Panc1 (cell line): ENCODE measurements at regions not wholly inside any gene's neighbourhood (a gene's known extent, or its start where the extent isn't known, plus 50 kb on each side); places are given as distances from the start of the nearest gene placed in this dataset.
A peak's percentile ranks its signal among the peaks of the same experiment; 100 is the strongest.

Source experiments
- ATAC-seq: fragments of 200-7000 bp; cut with Tn5 transposase; 2 replicates; pipeline ENCODE4 v1.9.1; 2020; ENCODE audit warnings: mild to moderate bottlenecking, moderate library complexity
- BruUV-seq: library from RNA; stranded (reverse); fragments of 400-500 nt; replicated peaks from 2 replicates; lab custom pipeline; 2021; lab: Mats Ljungman, UMichigan
- CTCF ChIA-PET: fragments of 300-600 bp; sonication (Branson Sonifier 250); formaldehyde crosslinking; loops from one replicate; lab custom pipeline; 2022; ENCODE audit warnings: antibody characterized with exemption; lab: Charles Lee
- POLR2A ChIA-PET: fragments of 300-600 bp; sonication (Branson Sonifier 250); formaldehyde crosslinking; loops from one replicate; lab custom pipeline; 2022; ENCODE audit warnings: antibody characterized with exemption; lab: Charles Lee
- DNase-seq: peaks from one replicate; pipeline ENCODE4 v3.0.0-alpha.2; 2010; ENCODE audit warnings: low read depth, low spot score
- H3K27ac ChIP-seq: 2 replicates; pipeline ENCODE4 v1.5.1; 2011; ENCODE audit warnings: mild to moderate bottlenecking, low read length, inconsistent platforms
- H3K27me3 ChIP-seq: fragments of 200-500 bp; sonication (Bioruptor generic); 2 replicates; pipeline ENCODE4 v1.6.0; 2014; ENCODE audit warnings: low read length, inconsistent platforms; ENCODE audit not compliant: control insufficient read depth, insufficient read depth
- H3K36me3 ChIP-seq: fragments of 200-500 bp; sonication (Bioruptor generic); 2 replicates; pipeline ENCODE4 v1.5.1; 2014; ENCODE audit warnings: inconsistent platforms, mild to moderate bottlenecking, low read length, moderate library complexity; ENCODE audit not compliant: control insufficient read depth, insufficient read depth
- H3K4me1 ChIP-seq: 2 replicates; pipeline ENCODE4 v1.5.1; 2011; ENCODE audit warnings: inconsistent platforms, mild to moderate bottlenecking, low read length, moderate library complexity; ENCODE audit not compliant: control insufficient read depth, insufficient read depth
- H3K4me3 ChIP-seq, 2 experiments: 2 replicates each; pipeline ENCODE4 v1.5.1; 2011 to 2012; ENCODE audit warnings: low read depth in 2 of 2, low read length in 2 of 2, mild to moderate bottlenecking in 2 of 2, inconsistent platforms in 1 of 2, moderate library complexity in 1 of 2
- H3K9me3 ChIP-seq: fragments of 200-500 bp; sonication (Bioruptor generic); 2 replicates; pipeline ENCODE4 v1.5.1; 2014; ENCODE audit warnings: low read depth, mild to moderate bottlenecking, inconsistent platforms, low read length, moderate library complexity; ENCODE audit not compliant: control insufficient read depth, insufficient read depth
- CTCF ChIP-seq: fragments of 450-650 bp; IDR thresholded peaks from 2 replicates; pipeline ENCODE4 v1.5.1; 2017; ENCODE audit warnings: mild to moderate bottlenecking
- POLR2AphosphoS5 ChIP-seq: IDR thresholded peaks from 2 replicates; pipeline ENCODE4 v1.6.1; 2012; ENCODE audit warnings: mild to moderate bottlenecking, low read depth, low read length, moderate library complexity
- REST ChIP-seq, 2 experiments: IDR thresholded peaks; 2 replicates each; pipeline ENCODE4 v1.6.1; 2011 to 2012; ENCODE audit warnings: low read depth in 2 of 2, control low read depth in 1 of 2, low read length in 1 of 2, mild to moderate bottlenecking in 1 of 2, moderate library complexity in 1 of 2; ENCODE audit not compliant: insufficient read depth in 1 of 2
- SIN3A ChIP-seq: IDR thresholded peaks from 2 replicates; pipeline ENCODE4 v1.6.1; 2012; ENCODE audit warnings: low read depth, mild to moderate bottlenecking, low read length, moderate library complexity, borderline replicate concordance; ENCODE audit not compliant: insufficient read depth
- TCF7L2 ChIP-seq: IDR thresholded peaks from 2 replicates; pipeline ENCODE4 v1.6.1; 2011; ENCODE audit warnings: mild to moderate bottlenecking, low read depth, low read length, inconsistent platforms
- in situ Hi-C: cut with HindIII; loops from 2 replicates; pipeline ENCODE4 v1.10.0; 2016; ENCODE audit warnings: low sequenced_read_pairs, low pct_unique_long_range_greater_than_20kb
- intact Hi-C: fragments of 100-400 bp; cut with micrococcal nuclease; formaldehyde crosslinking; loops from one replicate; pipeline ENCODE4 v1.10.0; 2022; ENCODE audit not compliant: unreplicated experiment

- DNase-seq (peak; percentile 73), ATAC-seq (peak; percentile 60; the same call in 1 of the 2 replicates)
- no peaks in the 10 kb centered on the region for H3K27me3 ChIP-seq
- no peaks in the 10 kb centered on the region for H3K4me1 ChIP-seq
- H3K9me3 ChIP-seq = no peaks in the 10 kb centered on the region
- BruUV-seq = no TSS peak
- ChIA-PET POLR2A (no interaction called here), CTCF (no interaction called here)
- in situ Hi-C loops (no loop called here), intact Hi-C loops (no loop called here)
- H3K36me3 ChIP-seq = no peaks in the 10 kb centered on the region
- no peak overlapping the region for H3K27ac ChIP-seq
- no peak for TF ChIP-seq SIN3A
- TF ChIP-seq POLR2AphosphoS5 = no peak
- no peak for TF ChIP-seq TCF7L2
- TF ChIP-seq CTCF = no peak
- TF ChIP-seq REST (IDR thresholded peaks at IDR 0.05; ENCODE audit: insufficient read depth in 1 of 2, low read depth in 2 of 2, low read length in 1 of 2) = no peak
- no peak overlapping the region for H3K4me3 ChIP-seq
Measured at GRCh38 chr5:169431386-169431785, 130.4 kb upstream of the SLIT3 start.

GRCh38 chr5:169430671-169431070 is 129.7 kb upstream of the SLIT3 start:
- ATAC-seq (no peak), DNase-seq (no peak)
- no peak overlapping the region for H3K4me3 ChIP-seq
- ChIA-PET POLR2A (no interaction called here), CTCF (no interaction called here)
- intact Hi-C loops = no loop called here
- H3K36me3 ChIP-seq = no peaks in the 10 kb centered on the region
- TF ChIP-seq REST (IDR thresholded peaks at IDR 0.05; ENCODE audit: insufficient read depth in 1 of 2, low read depth in 2 of 2, low read length in 1 of 2) (no peak), TCF7L2 (no peak), SIN3A (no peak), CTCF (no peak), POLR2AphosphoS5 (no peak)
- BruUV-seq = no TSS peak
- no peaks in the 10 kb centered on the region for H3K9me3 ChIP-seq
- H3K4me1 ChIP-seq = no peaks in the 10 kb centered on the region
- no peaks in the 10 kb centered on the region for H3K27me3 ChIP-seq
- in situ Hi-C loops = no loop called here
- peak overlapping the region; percentile 51; the same call in 1 of the 2 replicates for H3K27ac ChIP-seq
